H9 (cell line): ENCODE measurements at regions not wholly inside any gene's neighbourhood (a gene's known extent, or its start where the extent isn't known, plus 50 kb on each side); places are given as distances from the start of the nearest gene placed in this dataset.

ENCODE experiments used
- DNase-seq: peaks from one replicate; pipeline ENCODE4 v3.0.0-alpha.2; 2017
- H2AFZ ChIP-seq: one replicate; pipeline ENCODE4 v1.6.1; 2013; ENCODE audit warnings: mild to moderate bottlenecking, low read length, control low read depth, moderate library complexity
- H2AK5ac ChIP-seq: 2 replicates; pipeline ENCODE4 v1.6.1; 2013; ENCODE audit warnings: low read length, control low read depth, mixed read lengths; ENCODE audit not compliant: insufficient read length
- H2BK120ac ChIP-seq: one replicate; pipeline ENCODE4 v1.6.1; 2013; ENCODE audit warnings: low read depth, mild to moderate bottlenecking, low read length, control low read depth, inconsistent platforms; ENCODE audit not compliant: poor library complexity, severe bottlenecking
- H2BK12ac ChIP-seq: 2 replicates; pipeline ENCODE4 v1.6.1; 2013; ENCODE audit warnings: low read length, control low read depth, mixed read lengths, low read depth; ENCODE audit not compliant: insufficient read length
- H2BK15ac ChIP-seq: 2 replicates; pipeline ENCODE4 v1.6.1; 2013; ENCODE audit warnings: low read depth, low read length, control low read depth
- H2BK20ac ChIP-seq: one replicate; pipeline ENCODE4 v1.6.1; 2013; ENCODE audit warnings: low read depth, mild to moderate bottlenecking, low read length, control low read depth, inconsistent platforms; ENCODE audit not compliant: poor library complexity, severe bottlenecking
- H2BK5ac ChIP-seq: 2 replicates; pipeline ENCODE4 v1.6.1; 2013; ENCODE audit warnings: low read length, control low read depth, mixed read lengths; ENCODE audit not compliant: insufficient read length
- H3K14ac ChIP-seq: 2 replicates; pipeline ENCODE4 v1.6.1; 2013; ENCODE audit warnings: low read length, control low read depth; ENCODE audit not compliant: insufficient read depth
- H3K18ac ChIP-seq: 2 replicates; pipeline ENCODE4 v1.6.1; 2013; ENCODE audit warnings: low read depth, mild to moderate bottlenecking, mixed read lengths, low read length, control low read depth; ENCODE audit not compliant: insufficient read length
- H3K23ac ChIP-seq: 2 replicates; pipeline ENCODE4 v1.6.1; 2013; ENCODE audit warnings: low read length, control low read depth, mixed read lengths, low read depth; ENCODE audit not compliant: insufficient read length
- H3K23me2 ChIP-seq: 2 replicates; pipeline ENCODE4 v1.6.1; 2013; ENCODE audit warnings: low read depth, mild to moderate bottlenecking, mixed read lengths, low read length, control low read depth; ENCODE audit not compliant: insufficient read length, poor library complexity, severe bottlenecking
- H3K27ac ChIP-seq: 2 replicates; pipeline ENCODE4 v1.5.1; 2013; ENCODE audit warnings: low read length, control low read depth, mixed read lengths, low read depth; ENCODE audit not compliant: insufficient read length
- H3K27me3 ChIP-seq: 2 replicates; pipeline ENCODE4 v1.6.1; 2013; ENCODE audit warnings: low read length, control low read depth, inconsistent platforms; ENCODE audit not compliant: insufficient read depth
- H3K4ac ChIP-seq: 2 replicates; pipeline ENCODE4 v1.6.1; 2013; ENCODE audit warnings: low read depth, mild to moderate bottlenecking, control low read depth, inconsistent platforms, low read length, moderate library complexity
- H3K4me1 ChIP-seq: 2 replicates; pipeline ENCODE4 v1.6.1; 2013; ENCODE audit warnings: low read length, control low read depth, inconsistent platforms; ENCODE audit not compliant: insufficient read depth
- H3K4me2 ChIP-seq: 2 replicates; pipeline ENCODE4 v1.6.1; 2013; ENCODE audit warnings: low read length, control low read depth, mixed read lengths; ENCODE audit not compliant: insufficient read length, insufficient read depth
- H3K56ac ChIP-seq: 2 replicates; pipeline ENCODE4 v1.6.1; 2013; ENCODE audit warnings: low read depth, mild to moderate bottlenecking, mixed read lengths, low read length, control low read depth; ENCODE audit not compliant: insufficient read length
- H3K79me1 ChIP-seq: 2 replicates; pipeline ENCODE4 v1.6.1; 2013; ENCODE audit warnings: low read depth, mild to moderate bottlenecking, moderate library complexity, low read length, control low read depth, inconsistent platforms; ENCODE audit not compliant: insufficient read depth, poor library complexity, severe bottlenecking
- H3K79me2 ChIP-seq: 2 replicates; pipeline ENCODE4 v1.6.1; 2013; ENCODE audit warnings: low read length, control low read depth, inconsistent platforms; ENCODE audit not compliant: insufficient read depth
- H3K9ac ChIP-seq: 2 replicates; pipeline ENCODE4 v1.6.1; 2013; ENCODE audit warnings: low read length, control low read depth, mixed read lengths; ENCODE audit not compliant: insufficient read length; ENCODE audit errors: extremely low read depth
- H3K9me3 ChIP-seq: one replicate; pipeline ENCODE4 v1.6.1; 2013; ENCODE audit warnings: low read depth, low read length, inconsistent platforms; ENCODE audit not compliant: control insufficient read depth
- H3T11ph ChIP-seq: one replicate; pipeline ENCODE4 v1.6.1; 2013; ENCODE audit warnings: mild to moderate bottlenecking, low read length, control low read depth, inconsistent platforms
- H4K20me1 ChIP-seq: one replicate; pipeline ENCODE4 v1.6.1; 2013; ENCODE audit not compliant: control insufficient read depth, insufficient read length, insufficient read depth
- H4K5ac ChIP-seq: 2 replicates; pipeline ENCODE4 v1.6.1; 2013; ENCODE audit warnings: low read depth, mild to moderate bottlenecking, mixed read lengths, low read length, control low read depth; ENCODE audit not compliant: insufficient read length
- H4K8ac ChIP-seq: replicated peaks from 2 replicates; pipeline ENCODE4 v1.6.1; 2013; ENCODE audit warnings: low read length, control low read depth, mixed read lengths, low read depth; ENCODE audit not compliant: insufficient read length
- H4K91ac ChIP-seq: 2 replicates; pipeline ENCODE4 v1.6.1; 2013; ENCODE audit warnings: low read depth, mild to moderate bottlenecking, moderate library complexity, mixed read lengths, low read length, control low read depth; ENCODE audit not compliant: insufficient read length
- H3K27ac Mint-ChIP-seq, 3 experiments: 2 replicates in 2 of 3; 3 replicates in 1 of 3; pipeline ENCODE4 v1.8.0; 2020 to 2021; ENCODE audit warnings: mixed read lengths in 3 of 3, mild to moderate bottlenecking in 1 of 3, moderate library complexity in 1 of 3
- H3K27me3 Mint-ChIP-seq: 2 replicates; pipeline ENCODE4 v1.8.0; 2021; ENCODE audit warnings: low read depth, mild to moderate bottlenecking, moderate library complexity, mixed read lengths
- H3K36me3 Mint-ChIP-seq, 3 experiments: 2 replicates in 2 of 3; 3 replicates in 1 of 3; pipeline ENCODE4 v1.8.0; 2020 to 2021; ENCODE audit warnings: low read depth in 3 of 3, mixed read lengths in 3 of 3; ENCODE audit not compliant: insufficient read depth in 1 of 3
- H3K4me1 Mint-ChIP-seq, 2 experiments: 2 replicates each; pipeline ENCODE4 v1.8.0; 2020; ENCODE audit warnings: mixed read lengths in 2 of 2
- H3K4me3 Mint-ChIP-seq, 2 experiments: 2 replicates in 1 of 2; 3 replicates in 1 of 2; pipeline ENCODE4 v1.8.0; 2020 to 2021; ENCODE audit warnings: mild to moderate bottlenecking in 2 of 2, mixed read lengths in 2 of 2, moderate library complexity in 1 of 2
- H3K9me3 Mint-ChIP-seq, 2 experiments: 2 replicates in 1 of 2; 3 replicates in 1 of 2; pipeline ENCODE4 v1.8.0; 2020; ENCODE audit warnings: mild to moderate bottlenecking in 2 of 2, mixed read lengths in 2 of 2, moderate library complexity in 1 of 2
- WGBS: extraction: QIAGEN DNeasy Blood & Tissue Kit; methylation state at CpG from one replicate; pipeline ENCODE4 v1.1.7; 2013; ENCODE audit warnings: missing lambda C conversion rate, low lambda C conversion rate, mixed read lengths; ENCODE audit not compliant: insufficient read length; ENCODE audit errors: extremely low coverage; 5-methylcytosine and 5-hydroxymethylcytosine counted together
- TF ChIP-seq, protein P1 (sequence below): fragments of 200-600 bp; sonication (generic); conservative IDR thresholded peaks from 3 replicates; pipeline ENCODE4 v1.8.0; 2021; ENCODE audit warnings: antibody characterized with exemption, mild to moderate bottlenecking

DNA sequence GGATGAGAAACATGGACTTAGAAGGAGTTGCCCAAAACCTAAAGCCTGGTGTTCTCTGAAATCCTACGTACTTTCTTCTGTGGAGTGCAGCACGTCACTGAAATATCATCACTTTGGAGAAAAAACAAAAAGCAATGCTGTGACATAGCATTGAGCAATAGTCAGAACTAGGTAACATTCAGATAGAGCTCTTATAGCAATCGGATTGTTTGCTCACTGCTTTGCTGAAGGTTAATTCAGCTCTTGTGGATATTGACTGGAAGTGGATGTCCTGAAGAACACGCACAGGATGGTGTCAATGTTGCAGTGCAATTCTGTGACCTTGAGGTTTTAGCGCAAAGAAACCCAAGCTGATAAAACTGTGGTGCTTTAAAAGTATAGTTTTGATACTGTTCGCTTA lies 114.2 kb upstream of the GRXCR1 start:
- Histone ChIP-seq H2AK5ac (no peak overlapping the region), H4K91ac (no peak overlapping the region), H3K9ac (no peak overlapping the region), H4K8ac (no peak overlapping the region), H2BK120ac (no peak overlapping the region), H2BK20ac (no peak overlapping the region), H3K14ac (no peak overlapping the region), H3K79me1 (no peaks in the 10 kb centered on the region), H3T11ph (no peak overlapping the region), H3K4me2 (no peak overlapping the region), H2BK5ac (no peak overlapping the region), H3K4me1 (no peaks in the 10 kb centered on the region), H3K79me2 (no peaks in the 10 kb centered on the region), H3K23ac (no peak overlapping the region), H3K9me3 (no peaks in the 10 kb centered on the region), H4K20me1 (no peaks in the 10 kb centered on the region), H3K18ac (no peak overlapping the region), H4K5ac (no peak overlapping the region), H3K4ac (no peak overlapping the region), H2AFZ (no peak overlapping the region), H2BK12ac (no peak overlapping the region), H3K27ac (no peak overlapping the region), H3K23me2 (no peaks in the 10 kb centered on the region), H3K56ac (no peak overlapping the region), H2BK15ac (no peak overlapping the region), H3K27me3 (no peaks in the 10 kb centered on the region)
- H3K4me1 Mint-ChIP-seq = no peaks in the 10 kb centered on the region
- H3K9me3 Mint-ChIP-seq = no peaks in the 10 kb centered on the region; a peak in 1 of 5 replicates
- no CpG with 5 or more reads among the region's 6 CpGs for WGBS
- TF ChIP-seq, protein P1, sequence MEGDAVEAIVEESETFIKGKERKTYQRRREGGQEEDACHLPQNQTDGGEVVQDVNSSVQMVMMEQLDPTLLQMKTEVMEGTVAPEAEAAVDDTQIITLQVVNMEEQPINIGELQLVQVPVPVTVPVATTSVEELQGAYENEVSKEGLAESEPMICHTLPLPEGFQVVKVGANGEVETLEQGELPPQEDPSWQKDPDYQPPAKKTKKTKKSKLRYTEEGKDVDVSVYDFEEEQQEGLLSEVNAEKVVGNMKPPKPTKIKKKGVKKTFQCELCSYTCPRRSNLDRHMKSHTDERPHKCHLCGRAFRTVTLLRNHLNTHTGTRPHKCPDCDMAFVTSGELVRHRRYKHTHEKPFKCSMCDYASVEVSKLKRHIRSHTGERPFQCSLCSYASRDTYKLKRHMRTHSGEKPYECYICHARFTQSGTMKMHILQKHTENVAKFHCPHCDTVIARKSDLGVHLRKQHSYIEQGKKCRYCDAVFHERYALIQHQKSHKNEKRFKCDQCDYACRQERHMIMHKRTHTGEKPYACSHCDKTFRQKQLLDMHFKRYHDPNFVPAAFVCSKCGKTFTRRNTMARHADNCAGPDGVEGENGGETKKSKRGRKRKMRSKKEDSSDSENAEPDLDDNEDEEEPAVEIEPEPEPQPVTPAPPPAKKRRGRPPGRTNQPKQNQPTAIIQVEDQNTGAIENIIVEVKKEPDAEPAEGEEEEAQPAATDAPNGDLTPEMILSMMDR = no peak
- no peaks in the 10 kb centered on the region; a peak in 1 of 7 replicates for H3K36me3 Mint-ChIP-seq
- no peak overlapping the region for H3K4me3 Mint-ChIP-seq
- H3K27ac Mint-ChIP-seq = no peak overlapping the region
- no peaks in the 10 kb centered on the region for H3K27me3 Mint-ChIP-seq
- no peak for DNase-seq
